ENCODE measurements at regions not wholly inside any gene's neighbourhood (a gene's known extent, or its start where the extent isn't known, plus 50 kb on each side); places are given as distances from the start of the nearest gene placed in this dataset.

DNA sequence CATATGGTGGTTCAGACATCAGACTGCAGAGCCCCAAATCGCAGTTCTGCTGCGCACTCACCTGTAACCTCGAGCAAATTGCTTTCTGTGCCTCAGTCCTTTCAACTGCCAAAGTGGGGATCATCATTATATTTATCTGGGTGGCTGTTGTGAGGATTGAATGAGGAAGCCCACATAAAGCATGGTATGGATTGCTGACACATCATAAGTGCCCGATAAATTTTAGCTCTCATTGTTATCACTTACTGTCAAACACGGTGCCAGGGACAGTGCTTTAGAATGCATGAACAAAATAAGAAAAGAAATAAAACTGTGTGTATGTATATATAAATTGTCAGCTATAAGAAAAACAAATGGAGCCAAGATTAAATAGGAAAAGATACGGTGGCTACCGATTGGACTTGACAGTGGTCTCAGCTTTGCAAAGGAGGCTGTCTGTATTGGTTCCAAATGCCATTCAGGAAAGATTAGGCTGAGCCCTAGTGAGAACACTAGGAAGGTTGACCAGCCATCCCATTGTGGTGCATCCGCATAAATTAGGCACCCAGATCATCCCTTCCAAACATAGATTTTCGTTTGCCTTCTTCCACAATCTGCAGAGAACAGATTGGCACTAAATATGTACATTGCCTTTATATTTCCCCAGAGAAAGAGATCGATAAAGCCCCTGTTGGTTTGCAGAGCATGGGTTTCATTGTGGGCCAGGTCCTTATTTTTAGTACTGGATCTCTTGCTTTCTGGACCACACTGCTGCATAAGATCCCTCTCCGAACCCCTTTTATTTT lies 91.8 kb upstream of the KAZN start:
- FAIRE-seq (no peak), DNase-seq (no peak)
- H3K4me3 ChIP-seq (ENCODE audit: low read length in 3 of 3), result no peak overlapping the region
- TF ChIP-seq, protein P1, sequence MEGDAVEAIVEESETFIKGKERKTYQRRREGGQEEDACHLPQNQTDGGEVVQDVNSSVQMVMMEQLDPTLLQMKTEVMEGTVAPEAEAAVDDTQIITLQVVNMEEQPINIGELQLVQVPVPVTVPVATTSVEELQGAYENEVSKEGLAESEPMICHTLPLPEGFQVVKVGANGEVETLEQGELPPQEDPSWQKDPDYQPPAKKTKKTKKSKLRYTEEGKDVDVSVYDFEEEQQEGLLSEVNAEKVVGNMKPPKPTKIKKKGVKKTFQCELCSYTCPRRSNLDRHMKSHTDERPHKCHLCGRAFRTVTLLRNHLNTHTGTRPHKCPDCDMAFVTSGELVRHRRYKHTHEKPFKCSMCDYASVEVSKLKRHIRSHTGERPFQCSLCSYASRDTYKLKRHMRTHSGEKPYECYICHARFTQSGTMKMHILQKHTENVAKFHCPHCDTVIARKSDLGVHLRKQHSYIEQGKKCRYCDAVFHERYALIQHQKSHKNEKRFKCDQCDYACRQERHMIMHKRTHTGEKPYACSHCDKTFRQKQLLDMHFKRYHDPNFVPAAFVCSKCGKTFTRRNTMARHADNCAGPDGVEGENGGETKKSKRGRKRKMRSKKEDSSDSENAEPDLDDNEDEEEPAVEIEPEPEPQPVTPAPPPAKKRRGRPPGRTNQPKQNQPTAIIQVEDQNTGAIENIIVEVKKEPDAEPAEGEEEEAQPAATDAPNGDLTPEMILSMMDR (IDR thresholded peaks at IDR 0.05; ENCODE audit: borderline replicate concordance, extremely low read depth, insufficient read depth), result no peak
- no peaks in the 10 kb centered on the region for H3K4me1 ChIP-seq (ENCODE audit: control insufficient read depth in 2 of 3, insufficient read depth in 2 of 3, low read depth in 1 of 3, low read length in 3 of 3)
- no peak overlapping the region for H3K27ac ChIP-seq (ENCODE audit: low read depth in 2 of 2, low read length in 2 of 2)
- H3K27me3 ChIP-seq (ENCODE audit: control insufficient read depth, insufficient read depth, low read length), result no peaks in the 10 kb centered on the region
- intact Hi-C loops (cut with DNase I), result no loop called here
- H3K36me3 ChIP-seq (ENCODE audit: control insufficient read depth in 2 of 3, insufficient read depth in 3 of 3, low read length in 3 of 3), result no peaks in the 10 kb centered on the region
- no peaks in the 10 kb centered on the region for H3K9me3 ChIP-seq (ENCODE audit: control insufficient read depth in 2 of 3, insufficient read depth in 1 of 3, low read length in 3 of 3)
- no peak overlapping the region for H3K9ac ChIP-seq (ENCODE audit: low read length in 3 of 3)

DNA sequence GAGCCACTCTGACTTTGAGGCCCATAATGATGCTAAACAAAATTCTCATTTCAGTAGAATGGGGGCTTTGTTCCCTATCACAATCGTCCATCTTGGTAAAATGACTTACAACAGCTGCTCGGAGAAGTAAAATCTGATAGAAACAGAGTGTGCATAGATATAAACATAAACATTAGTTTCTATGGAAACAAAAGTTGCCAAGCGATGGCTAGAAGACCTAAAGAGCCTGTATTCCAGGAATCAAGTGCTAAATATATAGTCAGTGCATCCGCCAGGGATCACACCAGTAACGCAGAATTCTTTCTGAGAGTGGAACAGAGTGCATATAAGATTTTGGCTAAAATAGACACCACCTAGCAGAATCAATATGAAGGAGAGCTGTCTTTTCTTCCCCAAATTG lies 91.2 kb upstream of the KAZN start:
- Histone ChIP-seq H3K27me3 (ENCODE audit: control insufficient read depth, insufficient read depth, low read length) (no peaks in the 10 kb centered on the region), H3K27ac (ENCODE audit: low read depth in 2 of 2, low read length in 2 of 2) (no peak overlapping the region), H3K9me3 (ENCODE audit: control insufficient read depth in 2 of 3, insufficient read depth in 1 of 3, low read length in 3 of 3) (no peaks in the 10 kb centered on the region), H3K4me1 (ENCODE audit: control insufficient read depth in 2 of 3, insufficient read depth in 2 of 3, low read depth in 1 of 3, low read length in 3 of 3) (no peaks in the 10 kb centered on the region), H3K36me3 (ENCODE audit: control insufficient read depth in 2 of 3, insufficient read depth in 3 of 3, low read length in 3 of 3) (no peaks in the 10 kb centered on the region), H3K9ac (ENCODE audit: low read length in 3 of 3) (no peak overlapping the region), H3K4me3 (ENCODE audit: low read length in 3 of 3) (no peak overlapping the region)
- intact Hi-C loops (cut with DNase I), result no loop called here
- TF ChIP-seq, protein P1 (IDR thresholded peaks at IDR 0.05; ENCODE audit: borderline replicate concordance, extremely low read depth, insufficient read depth), result no peak
- DNase-seq, result peak in 2 of 5 donors; percentile 56 to 72
- FAIRE-seq, result no peak

DNA sequence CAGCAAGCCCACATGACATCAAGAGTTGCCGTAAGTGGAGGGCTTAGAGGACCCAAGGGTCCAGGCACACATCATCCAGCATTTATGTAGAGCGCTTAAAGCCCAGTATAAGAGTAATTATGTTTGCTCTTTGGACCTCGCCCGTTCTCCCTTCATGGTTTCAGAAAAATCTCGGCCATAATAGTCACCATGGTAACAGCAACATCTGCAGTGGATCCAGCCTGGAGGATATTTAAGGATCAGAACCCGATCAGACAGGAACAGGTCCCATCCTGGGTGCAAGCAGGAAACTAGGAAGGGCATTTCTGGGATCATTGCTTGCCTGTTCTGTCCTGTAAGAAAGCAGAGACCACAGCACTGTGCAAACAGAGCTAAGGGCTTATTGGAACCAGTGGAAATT lies 89.9 kb upstream of the KAZN start:
- Histone ChIP-seq H3K27me3 (ENCODE audit: control insufficient read depth, insufficient read depth, low read length) (no peaks in the 10 kb centered on the region), H3K4me3 (ENCODE audit: low read length in 3 of 3) (no peak overlapping the region), H3K36me3 (ENCODE audit: control insufficient read depth in 2 of 3, insufficient read depth in 3 of 3, low read length in 3 of 3) (no peaks in the 10 kb centered on the region), H3K4me1 (ENCODE audit: control insufficient read depth in 2 of 3, insufficient read depth in 2 of 3, low read depth in 1 of 3, low read length in 3 of 3) (no peaks in the 10 kb centered on the region), H3K27ac (ENCODE audit: low read depth in 2 of 2, low read length in 2 of 2) (no peak overlapping the region), H3K9ac (ENCODE audit: low read length in 3 of 3) (no peak overlapping the region), H3K9me3 (ENCODE audit: control insufficient read depth in 2 of 3, insufficient read depth in 1 of 3, low read length in 3 of 3) (no peaks in the 10 kb centered on the region)
- no peak for FAIRE-seq
- DNase-seq, result no peak
- TF ChIP-seq, protein P1 (IDR thresholded peaks at IDR 0.05; ENCODE audit: borderline replicate concordance, extremely low read depth, insufficient read depth), result no peak
- intact Hi-C loops (cut with DNase I), result no loop called here
